ENCODE measurements at regions not wholly inside any gene's neighbourhood (a gene's known extent, or its start where the extent isn't known, plus 50 kb on each side); places are given as distances from the start of the nearest gene placed in this dataset.

GRCh38 chr9:107931071-107931715 is 441.6 kb upstream of the KLF4 start:
- TF ChIP-seq CTCF (optimal IDR thresholded peaks at IDR 0.05 in 1 of 3, IDR thresholded peaks at IDR 0.05 in 1 of 3, conservative IDR thresholded peaks at IDR 0.05 in 1 of 3; ENCODE audit: extremely low read depth in 1 of 3, insufficient read depth in 2 of 3, low read length in 3 of 3): no peak
- TF ChIP-seq EZH2 (IDR thresholded peaks at IDR 0.05; ENCODE audit: low read length): no peak

GRCh38 chr9:107929443-107929842 is 439.9 kb upstream of the KLF4 start:
- no peaks in the 10 kb centered on the region for H4K20me1 ChIP-seq (ENCODE audit: control insufficient read depth, extremely low read depth, insufficient read depth, low read length)
- no peaks in the 10 kb centered on the region for H3K36me3 ChIP-seq (ENCODE audit: control insufficient read depth in 2 of 2, extremely low read depth in 1 of 2, insufficient read depth in 2 of 2, low read length in 2 of 2)
- H3K4me1 ChIP-seq (ENCODE audit: control insufficient read depth, extremely low read depth, insufficient read depth, low read length): no peaks in the 10 kb centered on the region
- no peak overlapping the region for H3K27ac ChIP-seq (ENCODE audit: control insufficient read depth, insufficient read depth, low read length)
- no peak for FAIRE-seq
- H3K79me2 ChIP-seq (ENCODE audit: control insufficient read depth, insufficient read depth, low read length): no peaks in the 10 kb centered on the region
- dilution Hi-C loops (cut with MboI; ENCODE audit: extremely low pct_ligation_motif_present, low sequenced_read_pairs): no loop called here
- H3K9me3 ChIP-seq (ENCODE audit: control insufficient read depth, low read depth, low read length): no peaks in the 10 kb centered on the region
- H3K9ac ChIP-seq (ENCODE audit: control insufficient read depth, extremely low read depth, insufficient read depth, low read length): no peak overlapping the region
- no peak for DNase-seq (ENCODE audit: low read depth, low spot score)
- peaks cover 4% of the 10 kb centered on the region for H3K27me3 ChIP-seq (ENCODE audit: control insufficient read depth, extremely low read depth, insufficient read depth, low read length)
- no peaks in the 10 kb centered on the region for H3K9me1 ChIP-seq (ENCODE audit: control insufficient read depth, extremely low read depth, insufficient read depth, low read length)
- H3K4me2 ChIP-seq (ENCODE audit: control insufficient read depth, extremely low read depth, insufficient read depth, low read depth, low read length): no peak overlapping the region
- no peak overlapping the region for H3K4me3 ChIP-seq (ENCODE audit: control insufficient read depth in 2 of 3, extremely low read depth in 1 of 3, insufficient read depth in 2 of 3, low read depth in 1 of 3, low read length in 3 of 3)
- TF ChIP-seq EZH2 (IDR thresholded peaks at IDR 0.05; ENCODE audit: low read length) (no peak), CTCF (optimal IDR thresholded peaks at IDR 0.05 in 1 of 3, IDR thresholded peaks at IDR 0.05 in 1 of 3, conservative IDR thresholded peaks at IDR 0.05 in 1 of 3; ENCODE audit: extremely low read depth in 1 of 3, insufficient read depth in 2 of 3, low read length in 3 of 3) (no peak)
- no peak overlapping the region for H2AFZ ChIP-seq (ENCODE audit: control insufficient read depth, low read length)

More at GRCh38 chr9:107931071-107931715, 441.6 kb upstream of the KLF4 start:
- no peak overlapping the region for H3K27ac ChIP-seq (ENCODE audit: control insufficient read depth, insufficient read depth, low read length)
- H3K4me3 ChIP-seq (ENCODE audit: control insufficient read depth in 2 of 3, extremely low read depth in 1 of 3, insufficient read depth in 2 of 3, low read depth in 1 of 3, low read length in 3 of 3): no peak overlapping the region
- H3K27me3 ChIP-seq (ENCODE audit: control insufficient read depth, extremely low read depth, insufficient read depth, low read length): peaks cover 4% of the 10 kb centered on the region
- DNase-seq (ENCODE audit: low read depth, low spot score) (no peak), FAIRE-seq (no peak)
- H3K4me2 ChIP-seq (ENCODE audit: control insufficient read depth, extremely low read depth, insufficient read depth, low read depth, low read length): no peak overlapping the region
- H3K9ac ChIP-seq (ENCODE audit: control insufficient read depth, extremely low read depth, insufficient read depth, low read length): no peak overlapping the region
- no peaks in the 10 kb centered on the region for H3K4me1 ChIP-seq (ENCODE audit: control insufficient read depth, extremely low read depth, insufficient read depth, low read length)
- H3K79me2 ChIP-seq (ENCODE audit: control insufficient read depth, insufficient read depth, low read length): no peaks in the 10 kb centered on the region
- dilution Hi-C loops (cut with MboI; ENCODE audit: extremely low pct_ligation_motif_present, low sequenced_read_pairs): no loop called here
- H4K20me1 ChIP-seq (ENCODE audit: control insufficient read depth, extremely low read depth, insufficient read depth, low read length): no peaks in the 10 kb centered on the region
- H3K36me3 ChIP-seq (ENCODE audit: control insufficient read depth in 2 of 2, extremely low read depth in 1 of 2, insufficient read depth in 2 of 2, low read length in 2 of 2): no peaks in the 10 kb centered on the region
- H2AFZ ChIP-seq (ENCODE audit: control insufficient read depth, low read length): no peak overlapping the region
- no peaks in the 10 kb centered on the region for H3K9me3 ChIP-seq (ENCODE audit: control insufficient read depth, low read depth, low read length)
- H3K9me1 ChIP-seq (ENCODE audit: control insufficient read depth, extremely low read depth, insufficient read depth, low read length): no peaks in the 10 kb centered on the region

All from keratinocyte (primary cell).